HepG2 (cell line): ENCODE measurements at regions not wholly inside any gene's neighbourhood (a gene's known extent, or its start where the extent isn't known, plus 50 kb on each side); places are given as distances from the start of the nearest gene placed in this dataset.

ENCODE experiments used
- ATAC-seq: fragments of 200-7000 bp; cut with Tn5 transposase; 3 replicates; pipeline ENCODE4 v1.9.1; 2020; ENCODE audit warnings: mild to moderate bottlenecking, moderate library complexity
- BruUV-seq: library from RNA; stranded (reverse); fragments of 400-500 nt; replicated peaks from 2 replicates; lab custom pipeline; 2021; lab: Mats Ljungman, UMichigan
- CTCF ChIA-PET: fragments of 300-600 bp; formaldehyde crosslinking; extraction: SDS; loops from one replicate; lab custom pipeline; 2021; ENCODE audit warnings: low total read pairs, inconsistent platforms, low intra/inter-chr PET ratio; lab: Yijun Ruan, JAX
- POLR2A ChIA-PET: fragments of 350-600 bp; sonication (Branson Sonifier 250); formaldehyde crosslinking; loops from one replicate; lab custom pipeline; 2020; ENCODE audit warnings: antibody characterized with exemption, inconsistent platforms; lab: Yijun Ruan, JAX
- DNase-seq: peaks from one replicate; pipeline ENCODE4 v3.0.0-alpha.2; 2015; ENCODE audit warnings: low spot score
- FAIRE-seq: peaks from 3 replicates; lab custom pipeline; 2011; peaks lifted over from hg19 to GRCh38; lab: Jason Lieb, UNC
- H2AFZ ChIP-seq: one replicate; pipeline ENCODE4 v1.6.1; 2011; ENCODE audit warnings: low read length, inconsistent platforms
- H3K27ac ChIP-seq: fragments of 300-600 bp; 3 replicates; pipeline ENCODE4 v1.8.0; 2011; ENCODE audit warnings: mixed run types, mild to moderate bottlenecking, mixed read lengths, low read length, inconsistent platforms; ENCODE audit not compliant: insufficient read depth; ENCODE audit errors: extremely low read length
- H3K27me3 ChIP-seq, 2 experiments: fragments of 200-600 bp in 1 of 2; 2 replicates in 1 of 2; 3 replicates in 1 of 2; pipeline versions ENCODE4 v1.6.0 to v1.8.0; 2011; ENCODE audit warnings: low read length in 2 of 2, mild to moderate bottlenecking in 2 of 2, moderate library complexity in 2 of 2, inconsistent platforms in 1 of 2; ENCODE audit not compliant: insufficient read depth in 2 of 2, control insufficient read depth in 1 of 2
- H3K36me3 ChIP-seq, 2 experiments: fragments of 200-600 bp in 1 of 2; replicated peaks in 1 of 2; 2 replicates in 1 of 2; 3 replicates in 1 of 2; pipeline versions ENCODE4 v1.5.1 to v1.8.0; 2011; ENCODE audit warnings: low read length in 2 of 2, inconsistent platforms in 1 of 2; ENCODE audit not compliant: insufficient read depth in 2 of 2, control insufficient read depth in 1 of 2
- H3K4me1 ChIP-seq: 2 replicates; pipeline ENCODE4 v1.5.1; 2012; ENCODE audit warnings: low read length, inconsistent platforms; ENCODE audit not compliant: insufficient read depth
- H3K4me2 ChIP-seq: 2 replicates; pipeline ENCODE4 v1.6.0; 2011; ENCODE audit warnings: low read depth, low read length, inconsistent platforms
- H3K4me3 ChIP-seq, 3 experiments: fragments of 200-600 bp in 1 of 3; sonication (generic), shearing (Covaris generic) in 1 of 3; replicated peaks in 1 of 3; 2 replicates each; pipeline ENCODE4 v1.5.1; 2011 to 2016; ENCODE audit warnings: low read length in 3 of 3, inconsistent platforms in 2 of 3, low read depth in 2 of 3, mild to moderate bottlenecking in 2 of 3, control low read depth in 1 of 3, mixed read lengths in 1 of 3; ENCODE audit not compliant: insufficient read depth in 1 of 3
- H3K79me2 ChIP-seq: one replicate; pipeline ENCODE4 v1.6.1; 2011; ENCODE audit warnings: low read length, inconsistent platforms; ENCODE audit not compliant: insufficient read depth
- H3K9ac ChIP-seq: 2 replicates; pipeline ENCODE4 v1.6.0; 2011; ENCODE audit warnings: mild to moderate bottlenecking, low read depth, low read length, inconsistent platforms; ENCODE audit not compliant: insufficient read depth
- H3K9me3 ChIP-seq: 2 replicates; pipeline ENCODE4 v1.5.1; 2012; ENCODE audit warnings: mild to moderate bottlenecking, low read length
- H4K20me1 ChIP-seq: 2 replicates; pipeline ENCODE4 v1.6.0; 2011; ENCODE audit warnings: inconsistent platforms, mild to moderate bottlenecking, low read length, moderate library complexity; ENCODE audit not compliant: insufficient read depth
- ETV5 ChIP-seq: IDR thresholded peaks from 2 replicates; pipeline ENCODE4 v1.6.1; 2018; ENCODE audit warnings: missing biosample characterization, missing genetic modification reagents, inconsistent platforms, borderline replicate concordance
- MLLT10 ChIP-seq: sonication (generic); formaldehyde crosslinking; IDR thresholded peaks from 2 replicates; pipeline ENCODE4 v1.4.0; 2020; ENCODE audit warnings: missing genetic modification reagents
- RARA ChIP-seq: IDR thresholded peaks from 2 replicates; pipeline ENCODE4 v1.6.1; 2016; ENCODE audit warnings: missing genetic modification reagents, missing compliant biosample characterization
- SALL2 ChIP-seq: sonication (generic); formaldehyde crosslinking; IDR thresholded peaks from 2 replicates; pipeline ENCODE4 v1.8.1; 2023; ENCODE audit warnings: mild to moderate bottlenecking, missing genetic modification reagents, inconsistent platforms
- TCF12 ChIP-seq, 2 experiments: fragments of 450-650 bp in 1 of 2; sonication (generic) in 1 of 2; formaldehyde crosslinking in 1 of 2; IDR thresholded peaks; 2 replicates each; pipeline versions ENCODE4 v1.6.1 to v1.8.0; 2017 to 2022; ENCODE audit warnings: antibody characterized with exemption in 1 of 2, mild to moderate bottlenecking in 1 of 2, missing genetic modification reagents in 1 of 2, moderate library complexity in 1 of 2
- ZMYM2 ChIP-seq: sonication (generic); formaldehyde crosslinking; IDR thresholded peaks from 2 replicates; pipeline ENCODE4 v1.8.0; 2022; ENCODE audit warnings: mild to moderate bottlenecking, missing genetic modification reagents
- ZNF230 ChIP-seq: sonication (generic); formaldehyde crosslinking; IDR thresholded peaks from 2 replicates; pipeline ENCODE4 v1.4.0; 2020; ENCODE audit warnings: mild to moderate bottlenecking, missing genetic modification reagents
- ZNF556 ChIP-seq: sonication (generic); formaldehyde crosslinking; IDR thresholded peaks from 2 replicates; pipeline ENCODE4 v1.4.0; 2020; ENCODE audit warnings: mild to moderate bottlenecking, missing genetic modification reagents, borderline replicate concordance
- ZNF713 ChIP-seq: sonication (generic); formaldehyde crosslinking; IDR thresholded peaks from 2 replicates; pipeline ENCODE4 v1.4.0; 2020; ENCODE audit warnings: mild to moderate bottlenecking, missing genetic modification reagents
- WGBS: methylation state at CpG from one replicate; pipeline ENCODE4 v1.1.6; 2017; ENCODE audit warnings: low lambda C conversion rate; 5-methylcytosine and 5-hydroxymethylcytosine counted together
- in situ Hi-C: cut with HindIII; loops from 2 replicates; pipeline ENCODE4 v1.10.0; 2017; ENCODE audit warnings: low pct_unique_long_range_greater_than_20kb; ENCODE audit not compliant: extremely low pct_ligation_motif_present
- intact Hi-C: fragments of 100-400 bp; cut with micrococcal nuclease; formaldehyde crosslinking; loops from one replicate; pipeline ENCODE4 v1.10.0; 2022; ENCODE audit not compliant: unreplicated experiment
- TF ChIP-seq, protein P1 (sequence below): sonication (generic); formaldehyde crosslinking; IDR thresholded peaks from 2 replicates; pipeline ENCODE4 v1.4.0; 2020; ENCODE audit warnings: mild to moderate bottlenecking, missing genetic modification reagents

- in situ Hi-C loops: no loop called here
- no peaks in the 10 kb centered on the region for H3K36me3 ChIP-seq
- WGBS: 26% methylated on average over 6 of the region's 6 CpGs
- intact Hi-C loops: no loop called here
- no peaks in the 10 kb centered on the region for H4K20me1 ChIP-seq
- BruUV-seq: no TSS peak
- H3K4me2 ChIP-seq: no peak overlapping the region
- peaks cover 15% of the 10 kb centered on the region for H3K9me3 ChIP-seq
- no peak overlapping the region for H2AFZ ChIP-seq
- ChIA-PET POLR2A (no interaction called here), CTCF (no interaction called here)
- no peaks in the 10 kb centered on the region for H3K79me2 ChIP-seq
- TF ChIP-seq ETV5 (CRISPR knock-in tag) (no peak), MLLT10 (no peak), ZMYM2 (CRISPR knock-in tag) (no peak), ZNF713 (CRISPR knock-in tag) (no peak), ZNF556 (no peak), RARA (CRISPR knock-in tag) (no peak), ZNF230 (CRISPR knock-in tag) (no peak), SALL2 (CRISPR knock-in tag) (no peak), TCF12 (IDR thresholded peaks at IDR 0.05) (no peak), TCF12 (CRISPR knock-in tag; IDR thresholded peaks at IDR 0.05) (no peak)
- TF ChIP-seq, protein P1, sequence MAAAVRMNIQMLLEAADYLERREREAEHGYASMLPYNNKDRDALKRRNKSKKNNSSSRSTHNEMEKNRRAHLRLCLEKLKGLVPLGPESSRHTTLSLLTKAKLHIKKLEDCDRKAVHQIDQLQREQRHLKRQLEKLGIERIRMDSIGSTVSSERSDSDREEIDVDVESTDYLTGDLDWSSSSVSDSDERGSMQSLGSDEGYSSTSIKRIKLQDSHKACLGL (CRISPR knock-in tag): no peak
- H3K27me3 ChIP-seq: peaks cover 0 to 30% of the 10 kb centered on the region in 2 experiments; a peak in 3 of 5 replicates
- no peak overlapping the region for H3K27ac ChIP-seq
- no peak overlapping the region for H3K4me3 ChIP-seq
- H3K4me1 ChIP-seq: no peaks in the 10 kb centered on the region
- DNase-seq: no peak
- H3K9ac ChIP-seq: no peak overlapping the region
- no peak for ATAC-seq
- no peak for FAIRE-seq
Observed at GRCh38 chr2:237210763-237211162, 125.1 kb downstream of the COPS8 start.
